Omental fat pad (tissue), 3 donors: ENCODE measurements at regions not wholly inside any gene's neighbourhood (a gene's known extent, or its start where the extent isn't known, plus 50 kb on each side); places are given as distances from the start of the nearest gene placed in this dataset.

Source experiments
- ATAC-seq: fragments of 150-250 bp; one replicate; pipeline ENCODE4 v1.9.1; 2016; ENCODE audit warnings: mild to moderate bottlenecking, moderate library complexity; ENCODE audit not compliant: low FRiP score
- DNase-seq: peaks from one replicate; pipeline ENCODE4 v3.0.0-alpha.2; 2019; ENCODE audit warnings: low spot score
- TF ChIP-seq, protein P1 (sequence below), 3 donors: fragments of 450-650 bp; IDR thresholded peaks; one replicate each; pipeline ENCODE4 v1.5.1; 2016 to 2017; ENCODE audit warnings: antibody characterized with exemption in 3 of 3, mild to moderate bottlenecking in 3 of 3, moderate library complexity in 2 of 3

GRCh38 chr16:72468582-72468981, 296.6 kb upstream of the PMFBP1 start:
- no peak for ATAC-seq
- no peak for DNase-seq
- TF ChIP-seq, protein P1, sequence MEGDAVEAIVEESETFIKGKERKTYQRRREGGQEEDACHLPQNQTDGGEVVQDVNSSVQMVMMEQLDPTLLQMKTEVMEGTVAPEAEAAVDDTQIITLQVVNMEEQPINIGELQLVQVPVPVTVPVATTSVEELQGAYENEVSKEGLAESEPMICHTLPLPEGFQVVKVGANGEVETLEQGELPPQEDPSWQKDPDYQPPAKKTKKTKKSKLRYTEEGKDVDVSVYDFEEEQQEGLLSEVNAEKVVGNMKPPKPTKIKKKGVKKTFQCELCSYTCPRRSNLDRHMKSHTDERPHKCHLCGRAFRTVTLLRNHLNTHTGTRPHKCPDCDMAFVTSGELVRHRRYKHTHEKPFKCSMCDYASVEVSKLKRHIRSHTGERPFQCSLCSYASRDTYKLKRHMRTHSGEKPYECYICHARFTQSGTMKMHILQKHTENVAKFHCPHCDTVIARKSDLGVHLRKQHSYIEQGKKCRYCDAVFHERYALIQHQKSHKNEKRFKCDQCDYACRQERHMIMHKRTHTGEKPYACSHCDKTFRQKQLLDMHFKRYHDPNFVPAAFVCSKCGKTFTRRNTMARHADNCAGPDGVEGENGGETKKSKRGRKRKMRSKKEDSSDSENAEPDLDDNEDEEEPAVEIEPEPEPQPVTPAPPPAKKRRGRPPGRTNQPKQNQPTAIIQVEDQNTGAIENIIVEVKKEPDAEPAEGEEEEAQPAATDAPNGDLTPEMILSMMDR (IDR thresholded peaks at IDR 0.05) = no peak

- no peak for ATAC-seq
- no peak for DNase-seq
- TF ChIP-seq, protein P1 (IDR thresholded peaks at IDR 0.05) = no peak
Measured at GRCh38 chr16:72467157-72467759, 295.3 kb upstream of the PMFBP1 start.

GRCh38 chr16:72464597-72465368, 292.8 kb upstream of the PMFBP1 start:
- TF ChIP-seq, protein P1 (IDR thresholded peaks at IDR 0.05) = no peak
- DNase-seq (no peak), ATAC-seq (no peak)

DNA sequence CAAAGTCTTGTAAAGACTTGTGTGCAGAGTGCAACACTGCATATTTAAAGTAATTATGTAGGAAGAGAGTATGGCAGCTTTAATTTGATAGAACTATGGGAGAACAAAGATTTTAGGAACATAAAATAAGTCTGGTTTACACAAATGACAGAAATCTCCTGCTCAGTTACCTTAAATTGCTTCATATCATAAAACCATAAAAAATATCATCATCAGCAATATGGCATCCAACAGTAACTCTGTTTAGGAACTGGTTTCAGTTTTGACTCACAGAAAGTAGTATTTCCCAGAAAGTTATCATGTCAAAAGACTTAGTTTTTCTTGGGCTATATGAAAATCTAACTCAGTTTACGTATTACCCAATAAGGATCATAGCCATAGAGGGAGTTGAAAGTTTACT, 292.1 kb upstream of the PMFBP1 start:
- ATAC-seq = no peak
- TF ChIP-seq, protein P1 (IDR thresholded peaks at IDR 0.05) = no peak
- no peak for DNase-seq

- TF ChIP-seq, protein P1 (IDR thresholded peaks at IDR 0.05) = no peak
- no peak for ATAC-seq
- DNase-seq = no peak
Measured at GRCh38 chr16:72458035-72458434, 286.1 kb upstream of the PMFBP1 start.

DNA sequence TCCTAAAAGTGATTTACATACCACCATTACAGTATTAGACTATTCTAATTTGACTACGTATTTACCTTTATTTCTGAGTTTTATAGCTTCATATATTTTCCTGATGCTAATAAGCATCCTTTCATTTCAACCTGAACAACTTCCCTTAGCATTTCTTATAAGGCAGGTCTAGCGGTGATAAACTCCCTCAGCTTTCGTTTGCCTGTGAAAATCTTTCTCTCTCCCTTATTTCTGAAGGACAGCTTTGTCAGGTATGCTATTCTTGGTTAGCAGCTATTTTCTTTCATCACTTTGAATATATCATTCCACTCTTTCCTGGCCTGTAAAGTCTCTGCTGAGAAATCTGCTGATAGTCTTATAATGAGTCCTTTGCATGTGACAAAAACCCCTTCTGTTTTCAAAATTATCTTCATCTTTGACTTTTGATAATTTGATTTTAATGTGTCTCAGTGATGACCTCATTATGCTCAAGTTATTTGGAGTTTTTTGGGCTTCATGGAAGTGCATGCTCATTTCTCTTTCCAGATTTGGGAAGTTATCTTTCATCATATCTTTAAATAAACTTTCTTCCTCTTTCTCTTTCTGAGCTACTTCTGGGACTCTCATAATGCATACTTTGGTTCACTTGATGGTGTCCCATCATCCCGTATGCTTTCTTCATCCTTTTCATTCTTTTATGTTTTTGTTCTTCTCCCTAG, 285.4 kb upstream of the PMFBP1 start:
- no peak for ATAC-seq
- TF ChIP-seq, protein P1 (IDR thresholded peaks at IDR 0.05) = no peak
- DNase-seq = no peak
